ENCODE measurements at regions not wholly inside any gene's neighbourhood (a gene's known extent, or its start where the extent isn't known, plus 50 kb on each side); places are given as distances from the start of the nearest gene placed in this dataset.
A peak's percentile ranks its signal among the peaks of the same experiment; 100 is the strongest.
"Not testable (repeated sequence)": the region's sequence is repeated elsewhere in the genome, so short reads cannot be mapped to it uniquely, and the experiment has no call there.

- H3K4me3 ChIP-seq (replicated peaks; ENCODE audit: low read depth, low read length) = no peak overlapping the region
- no peak for TF ChIP-seq CTCF (IDR thresholded peaks at IDR 0.05; ENCODE audit: low read depth, low read length, missing control alignments)
- no peak for DNase-seq (ENCODE audit: extremely low read depth, low read depth)
These were observed 467.5 kb upstream of the PAPPA start for GRCh38 chr9:115686069-115686468.

DNA sequence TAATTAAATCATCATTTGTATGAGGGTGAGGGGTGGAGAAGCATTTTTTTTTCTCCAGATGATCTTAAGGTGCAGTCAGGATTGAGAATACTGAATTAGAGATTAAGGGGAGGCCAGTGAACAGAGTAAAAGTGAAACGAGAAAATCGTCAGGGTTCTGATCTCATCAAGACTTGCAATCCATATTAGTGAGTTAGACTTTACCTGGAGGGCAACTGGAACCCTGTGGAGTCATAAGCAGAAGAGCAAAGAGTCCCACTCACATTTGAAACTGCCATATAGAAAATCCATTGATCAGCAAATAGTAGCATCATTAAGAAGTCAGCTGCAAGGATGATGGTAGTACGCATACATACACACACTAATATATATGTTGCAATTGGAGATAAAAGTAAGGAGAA is 466.2 kb upstream of the PAPPA start:
- H3K4me3 ChIP-seq (replicated peaks; ENCODE audit: low read depth, low read length) = no peak overlapping the region
- TF ChIP-seq CTCF (IDR thresholded peaks at IDR 0.05; ENCODE audit: low read depth, low read length, missing control alignments) = no peak
- DNase-seq (ENCODE audit: extremely low read depth, low read depth) = no peak

- no peak overlapping the region for H3K4me3 ChIP-seq (replicated peaks; ENCODE audit: low read depth, low read length)
- TF ChIP-seq CTCF (IDR thresholded peaks at IDR 0.05; ENCODE audit: low read depth, low read length, missing control alignments) = no peak
- DNase-seq (ENCODE audit: extremely low read depth, low read depth) = no peak
These were observed 464.3 kb upstream of the PAPPA start for GRCh38 chr9:115689331-115689730.

- H3K4me3 ChIP-seq (replicated peaks; ENCODE audit: low read depth, low read length) = no peak overlapping the region
- DNase-seq (ENCODE audit: extremely low read depth, low read depth) = peak; percentile 82
- TF ChIP-seq CTCF (IDR thresholded peaks at IDR 0.05; ENCODE audit: low read depth, low read length, missing control alignments) = no peak
These were observed 462.6 kb upstream of the PAPPA start for GRCh38 chr9:115690786-115691496.

- no peak overlapping the region for H3K4me3 ChIP-seq (replicated peaks; ENCODE audit: low read depth, low read length)
- DNase-seq (ENCODE audit: extremely low read depth, low read depth) = peak; percentile 72
- TF ChIP-seq CTCF (IDR thresholded peaks at IDR 0.05; ENCODE audit: low read depth, low read length, missing control alignments) = no peak
These were observed 461.9 kb upstream of the PAPPA start for GRCh38 chr9:115691693-115692092.

GRCh38 chr9:115692868-115693267 is 460.7 kb upstream of the PAPPA start:
- DNase-seq (ENCODE audit: extremely low read depth, low read depth); H3K4me3 ChIP-seq (replicated peaks; ENCODE audit: low read depth, low read length): not testable (repeated sequence)

- DNase-seq (ENCODE audit: extremely low read depth, low read depth) = peak; percentile 36
These were observed 459.6 kb upstream of the PAPPA start for GRCh38 chr9:115694014-115694413.

More at GRCh38 chr9:115694014-115694413, 459.6 kb upstream of the PAPPA start:
- no peak overlapping the region for H3K4me3 ChIP-seq (replicated peaks; ENCODE audit: low read depth, low read length)
- TF ChIP-seq CTCF (IDR thresholded peaks at IDR 0.05; ENCODE audit: low read depth, low read length, missing control alignments) = peak; percentile 30

Data from HFF-Myc (cell line).